Fibroblast of the aortic adventitia (primary cell): ENCODE measurements at regions not wholly inside any gene's neighbourhood (a gene's known extent, or its start where the extent isn't known, plus 50 kb on each side); places are given as distances from the start of the nearest gene placed in this dataset.

Experiments used
- DNase-seq: peaks from one replicate; pipeline ENCODE4 v3.0.0-alpha.2; 2010; ENCODE audit warnings: low read depth
- H3K4me3 ChIP-seq: 2 replicates; pipeline ENCODE4 v1.5.1; 2011; ENCODE audit warnings: low read depth, mild to moderate bottlenecking, control low read depth, low read length, moderate library complexity
- TF ChIP-seq, protein P1 (sequence below): IDR thresholded peaks from 2 replicates; pipeline ENCODE4 v1.5.1; 2011; ENCODE audit warnings: mild to moderate bottlenecking, low read length, control low read depth, inconsistent platforms; ENCODE audit not compliant: insufficient read depth

DNA sequence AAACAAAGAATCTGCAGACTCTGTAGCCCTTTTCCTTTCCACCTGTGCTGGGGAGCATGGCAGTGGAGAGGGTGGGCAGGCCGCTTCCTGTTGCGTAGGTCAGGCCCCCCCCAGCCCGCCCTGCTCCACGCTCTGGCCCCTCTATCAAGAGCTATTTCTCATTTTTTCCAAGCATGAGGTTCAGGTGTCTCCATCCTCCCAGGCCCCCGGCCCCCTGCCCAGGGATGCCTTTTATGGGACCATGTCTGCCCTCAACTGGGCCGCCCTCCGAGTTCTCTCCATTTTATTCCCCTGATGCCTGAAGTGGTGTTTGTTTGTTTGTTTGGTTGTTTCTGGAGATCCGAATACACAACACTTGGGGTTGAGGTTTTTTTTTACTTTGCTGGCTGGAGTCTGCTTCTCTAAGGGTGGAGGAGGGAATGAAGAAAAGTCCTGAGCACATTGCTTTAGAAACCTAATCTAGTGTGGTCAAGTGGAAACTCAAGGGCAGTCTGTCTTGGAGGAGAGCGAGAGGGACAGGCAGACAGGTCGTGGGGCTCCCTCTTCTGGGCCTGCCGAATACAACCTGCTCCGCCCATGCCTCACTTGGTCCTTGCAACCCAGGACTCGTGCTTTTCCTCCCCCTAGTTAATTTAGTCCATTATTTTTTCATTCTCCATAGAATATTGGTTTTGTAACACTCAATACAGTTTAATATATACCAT, 176.5 kb upstream of the LYSMD4 start:
- H3K4me3 ChIP-seq: no peak overlapping the region
- TF ChIP-seq, protein P1, sequence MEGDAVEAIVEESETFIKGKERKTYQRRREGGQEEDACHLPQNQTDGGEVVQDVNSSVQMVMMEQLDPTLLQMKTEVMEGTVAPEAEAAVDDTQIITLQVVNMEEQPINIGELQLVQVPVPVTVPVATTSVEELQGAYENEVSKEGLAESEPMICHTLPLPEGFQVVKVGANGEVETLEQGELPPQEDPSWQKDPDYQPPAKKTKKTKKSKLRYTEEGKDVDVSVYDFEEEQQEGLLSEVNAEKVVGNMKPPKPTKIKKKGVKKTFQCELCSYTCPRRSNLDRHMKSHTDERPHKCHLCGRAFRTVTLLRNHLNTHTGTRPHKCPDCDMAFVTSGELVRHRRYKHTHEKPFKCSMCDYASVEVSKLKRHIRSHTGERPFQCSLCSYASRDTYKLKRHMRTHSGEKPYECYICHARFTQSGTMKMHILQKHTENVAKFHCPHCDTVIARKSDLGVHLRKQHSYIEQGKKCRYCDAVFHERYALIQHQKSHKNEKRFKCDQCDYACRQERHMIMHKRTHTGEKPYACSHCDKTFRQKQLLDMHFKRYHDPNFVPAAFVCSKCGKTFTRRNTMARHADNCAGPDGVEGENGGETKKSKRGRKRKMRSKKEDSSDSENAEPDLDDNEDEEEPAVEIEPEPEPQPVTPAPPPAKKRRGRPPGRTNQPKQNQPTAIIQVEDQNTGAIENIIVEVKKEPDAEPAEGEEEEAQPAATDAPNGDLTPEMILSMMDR: no peak
- no peak for DNase-seq

DNA sequence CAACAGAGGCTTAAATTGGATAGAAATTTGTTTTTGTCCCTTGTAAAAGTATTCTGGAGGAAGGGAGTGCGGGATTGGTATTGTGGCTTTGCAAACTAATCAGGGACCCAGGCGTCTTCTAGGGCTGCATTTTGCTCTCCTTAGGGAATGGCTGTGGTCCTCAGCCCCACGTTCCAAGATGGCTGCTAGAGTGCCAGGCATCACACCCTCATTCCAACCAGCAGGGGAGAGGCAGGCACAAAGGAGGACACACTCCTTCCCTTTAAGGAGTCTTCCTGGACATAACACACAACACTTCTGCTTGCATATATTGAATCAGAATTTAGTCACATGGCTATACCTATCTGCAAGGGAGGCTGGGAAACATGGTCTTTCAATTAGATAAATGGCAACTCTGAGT, 174.5 kb upstream of the LYSMD4 start:
- no peak overlapping the region for H3K4me3 ChIP-seq
- DNase-seq: no peak

DNA sequence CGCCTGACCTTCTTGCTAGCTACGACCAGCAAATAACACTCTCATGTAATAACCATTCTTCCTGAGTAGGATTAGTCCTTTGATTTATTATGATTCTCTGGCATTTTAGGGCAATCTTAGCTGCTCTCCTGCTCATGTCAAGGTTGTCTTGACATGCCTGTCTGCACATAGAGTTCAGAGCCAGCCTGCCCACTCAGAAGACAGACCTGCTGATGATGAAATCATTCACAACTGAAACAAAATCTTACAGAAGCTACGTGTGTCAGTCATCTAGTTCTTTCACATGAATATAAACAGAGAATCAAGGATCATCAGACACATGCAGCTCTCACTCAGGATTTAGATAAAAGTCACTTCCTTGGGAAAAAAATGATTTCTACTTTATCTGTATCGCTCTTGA, 173.6 kb upstream of the LYSMD4 start:
- TF ChIP-seq, protein P1: no peak
- DNase-seq: no peak
- no peak overlapping the region for H3K4me3 ChIP-seq

More for the DNA sequence above, 174.5 kb upstream of the LYSMD4 start:
- TF ChIP-seq, protein P1: no peak

DNA sequence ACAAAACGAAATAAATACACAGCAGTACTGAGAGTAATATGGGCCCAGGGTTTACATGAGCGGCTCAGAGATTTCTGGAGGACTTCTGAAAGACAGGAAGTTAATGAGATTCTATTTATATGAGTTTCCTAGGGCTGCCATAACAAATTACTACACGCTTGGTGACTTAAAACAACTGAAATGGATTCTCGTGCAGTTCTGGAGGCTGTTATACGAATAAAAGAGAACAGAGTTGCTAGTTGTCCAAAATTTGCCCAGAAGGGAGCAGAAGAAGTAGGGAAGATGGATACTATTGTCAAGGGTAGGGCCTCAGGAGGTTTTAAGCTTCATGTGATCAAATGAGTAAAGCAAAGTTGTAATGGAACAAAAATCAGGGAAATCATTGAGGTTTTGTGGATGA, 173.1 kb upstream of the LYSMD4 start:
- no peak overlapping the region for H3K4me3 ChIP-seq
- no peak for DNase-seq
- TF ChIP-seq, protein P1: no peak

DNA sequence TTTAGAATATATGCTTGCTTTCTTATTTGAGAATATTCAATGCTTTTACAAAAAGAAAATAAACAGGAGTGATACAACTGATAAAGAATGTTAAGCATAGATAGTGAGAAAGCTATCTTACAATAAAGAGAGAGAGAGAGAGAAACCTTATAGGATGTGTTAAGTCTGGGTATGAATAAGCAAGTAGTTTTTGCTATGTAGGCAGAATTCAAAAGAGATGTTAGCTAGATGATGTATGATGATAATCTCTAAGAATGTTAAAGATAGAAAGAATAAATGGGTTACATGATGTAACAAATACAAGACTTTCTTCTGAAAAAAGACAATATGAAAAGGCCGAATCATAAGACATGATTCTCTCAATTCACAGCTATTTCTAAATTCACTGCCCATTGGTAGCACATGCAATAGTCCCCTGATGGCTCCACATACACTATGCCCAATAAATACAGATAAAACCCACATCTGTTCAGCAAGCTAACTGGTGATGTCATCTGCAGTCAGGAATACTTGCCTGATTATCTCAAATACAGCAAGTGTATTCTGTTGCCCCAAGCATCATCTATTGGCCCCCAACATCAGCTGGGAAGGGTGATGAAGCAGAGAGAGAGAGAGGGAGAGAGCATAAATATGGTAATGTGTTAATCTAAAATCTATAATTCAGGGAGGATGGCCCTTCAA, 169.2 kb upstream of the LYSMD4 start:
- H3K4me3 ChIP-seq: no peak overlapping the region
- DNase-seq: no peak
- TF ChIP-seq, protein P1: no peak

DNA sequence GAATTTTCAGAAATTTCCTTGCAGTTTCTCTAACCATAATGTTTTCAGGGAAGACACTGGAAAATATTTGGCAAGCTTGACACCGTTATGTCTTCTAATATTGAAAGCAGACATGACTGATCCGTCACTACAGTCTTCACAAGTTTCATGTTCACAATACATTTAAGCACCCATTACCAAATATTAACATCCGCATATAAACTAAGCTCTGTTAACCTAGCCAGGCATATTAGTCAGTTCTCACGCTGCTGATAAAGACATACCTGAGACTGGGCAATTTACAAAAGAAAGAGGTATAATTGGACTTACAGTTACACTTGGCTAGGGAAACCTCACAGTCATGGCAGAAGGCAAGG, 162.7 kb upstream of the LYSMD4 start:
- no peak overlapping the region for H3K4me3 ChIP-seq
- no peak for DNase-seq
- TF ChIP-seq, protein P1: no peak
